NCI-H2107 treated with DMSO at 0.1 percent for 48 hours (cell line): ENCODE measurements at regions not wholly inside any gene's neighbourhood (a gene's known extent, or its start where the extent isn't known, plus 50 kb on each side); places are given as distances from the start of the nearest gene placed in this dataset.

Experiments
- DNase-seq: peaks from one replicate; lab custom pipeline; 2025; ENCODE audit not compliant: unreplicated experiment; lab: John Stamatoyannopoulos, UW

- DNase-seq, result no peak
These were observed 142.0 kb downstream of the PTPN20 start for GRCh38 chr10:47053081-47053798.

- DNase-seq, result no peak
These were observed 143.7 kb downstream of the PTPN20 start for GRCh38 chr10:47054974-47055373.

GRCh38 chr10:47055386-47056246 is 144.4 kb downstream of the PTPN20 start:
- DNase-seq, result no peak

GRCh38 chr10:47056247-47056510 is 145.0 kb downstream of the PTPN20 start:
- DNase-seq, result no peak

- DNase-seq, result no peak
These were observed 146.2 kb downstream of the PTPN20 start for GRCh38 chr10:47057471-47057870.

- no peak for DNase-seq
These were observed 146.9 kb downstream of the PTPN20 start for GRCh38 chr10:47058032-47058702.

GRCh38 chr10:47058961-47059391 is 147.7 kb downstream of the PTPN20 start:
- peak; percentile 5 for DNase-seq

GRCh38 chr10:47059606-47060311 is 148.5 kb downstream of the PTPN20 start:
- no peak for DNase-seq

- DNase-seq, result no peak
These were observed 149.1 kb downstream of the PTPN20 start for GRCh38 chr10:47060356-47060755.

- DNase-seq, result no peak
These were observed 149.8 kb downstream of the PTPN20 start for GRCh38 chr10:47060993-47061500.

- DNase-seq, result no peak
These were observed 150.5 kb downstream of the PTPN20 start for GRCh38 chr10:47061776-47062175.

- no peak for DNase-seq
These were observed 151.4 kb downstream of the PTPN20 start for GRCh38 chr10:47062441-47063200.

GRCh38 chr10:47063858-47064257 is 152.6 kb downstream of the PTPN20 start:
- DNase-seq, result no peak

GRCh38 chr10:47065903-47066302 is 154.7 kb downstream of the PTPN20 start:
- DNase-seq, result no peak

GRCh38 chr10:47067949-47068940 is 157.0 kb downstream of the PTPN20 start:
- no peak for DNase-seq

GRCh38 chr10:47070541-47070940 is 159.3 kb downstream of the PTPN20 start:
- no peak for DNase-seq

- DNase-seq, result no peak
These were observed 160.7 kb downstream of the PTPN20 start for GRCh38 chr10:47071891-47072290.

GRCh38 chr10:47073967-47074366 is 162.7 kb downstream of the PTPN20 start:
- no peak for DNase-seq

- DNase-seq, result no peak
These were observed 165.7 kb downstream of the PTPN20 start for GRCh38 chr10:47076949-47077361.
